HepG2 (cell line): ENCODE measurements at regions not wholly inside any gene's neighbourhood (a gene's known extent, or its start where the extent isn't known, plus 50 kb on each side); places are given as distances from the start of the nearest gene placed in this dataset.
A peak's percentile ranks its signal among the peaks of the same experiment; 100 is the strongest.

Experiments used
- ATAC-seq: fragments of 200-7000 bp; cut with Tn5 transposase; 3 replicates; pipeline ENCODE4 v1.9.1; 2020; ENCODE audit warnings: mild to moderate bottlenecking, moderate library complexity
- BruUV-seq: library from RNA; stranded (reverse); fragments of 400-500 nt; replicated peaks from 2 replicates; lab custom pipeline; 2021; lab: Mats Ljungman, UMichigan
- CTCF ChIA-PET: fragments of 300-600 bp; formaldehyde crosslinking; extraction: SDS; loops from one replicate; lab custom pipeline; 2021; ENCODE audit warnings: low total read pairs, inconsistent platforms, low intra/inter-chr PET ratio; lab: Yijun Ruan, JAX
- POLR2A ChIA-PET: fragments of 350-600 bp; sonication (Branson Sonifier 250); formaldehyde crosslinking; loops from one replicate; lab custom pipeline; 2020; ENCODE audit warnings: antibody characterized with exemption, inconsistent platforms; lab: Yijun Ruan, JAX
- DNase-seq: peaks from one replicate; pipeline ENCODE4 v3.0.0-alpha.2; 2015; ENCODE audit warnings: low spot score
- FAIRE-seq: peaks from 3 replicates; lab custom pipeline; 2011; peaks lifted over from hg19 to GRCh38; lab: Jason Lieb, UNC
- H2AFZ ChIP-seq: one replicate; pipeline ENCODE4 v1.6.1; 2011; ENCODE audit warnings: low read length, inconsistent platforms
- H3K27ac ChIP-seq: fragments of 300-600 bp; 3 replicates; pipeline ENCODE4 v1.8.0; 2011; ENCODE audit warnings: mixed run types, mild to moderate bottlenecking, mixed read lengths, low read length, inconsistent platforms; ENCODE audit not compliant: insufficient read depth; ENCODE audit errors: extremely low read length
- H3K27me3 ChIP-seq, 2 experiments: fragments of 200-600 bp in 1 of 2; 2 replicates in 1 of 2; 3 replicates in 1 of 2; pipeline versions ENCODE4 v1.6.0 to v1.8.0; 2011; ENCODE audit warnings: low read length in 2 of 2, mild to moderate bottlenecking in 2 of 2, moderate library complexity in 2 of 2, inconsistent platforms in 1 of 2; ENCODE audit not compliant: insufficient read depth in 2 of 2, control insufficient read depth in 1 of 2
- H3K36me3 ChIP-seq, 2 experiments: fragments of 200-600 bp in 1 of 2; replicated peaks in 1 of 2; 2 replicates in 1 of 2; 3 replicates in 1 of 2; pipeline versions ENCODE4 v1.5.1 to v1.8.0; 2011; ENCODE audit warnings: low read length in 2 of 2, inconsistent platforms in 1 of 2; ENCODE audit not compliant: insufficient read depth in 2 of 2, control insufficient read depth in 1 of 2
- H3K4me1 ChIP-seq: 2 replicates; pipeline ENCODE4 v1.5.1; 2012; ENCODE audit warnings: low read length, inconsistent platforms; ENCODE audit not compliant: insufficient read depth
- H3K4me2 ChIP-seq: 2 replicates; pipeline ENCODE4 v1.6.0; 2011; ENCODE audit warnings: low read depth, low read length, inconsistent platforms
- H3K4me3 ChIP-seq, 3 experiments: fragments of 200-600 bp in 1 of 3; sonication (generic), shearing (Covaris generic) in 1 of 3; replicated peaks in 1 of 3; 2 replicates each; pipeline ENCODE4 v1.5.1; 2011 to 2016; ENCODE audit warnings: low read length in 3 of 3, inconsistent platforms in 2 of 3, low read depth in 2 of 3, mild to moderate bottlenecking in 2 of 3, control low read depth in 1 of 3, mixed read lengths in 1 of 3; ENCODE audit not compliant: insufficient read depth in 1 of 3
- H3K79me2 ChIP-seq: one replicate; pipeline ENCODE4 v1.6.1; 2011; ENCODE audit warnings: low read length, inconsistent platforms; ENCODE audit not compliant: insufficient read depth
- H3K9ac ChIP-seq: 2 replicates; pipeline ENCODE4 v1.6.0; 2011; ENCODE audit warnings: mild to moderate bottlenecking, low read depth, low read length, inconsistent platforms; ENCODE audit not compliant: insufficient read depth
- H3K9me3 ChIP-seq: 2 replicates; pipeline ENCODE4 v1.5.1; 2012; ENCODE audit warnings: mild to moderate bottlenecking, low read length
- H4K20me1 ChIP-seq: 2 replicates; pipeline ENCODE4 v1.6.0; 2011; ENCODE audit warnings: inconsistent platforms, mild to moderate bottlenecking, low read length, moderate library complexity; ENCODE audit not compliant: insufficient read depth
- KAT2B ChIP-seq: fragments of 150-350 bp; IDR thresholded peaks from 2 replicates; pipeline ENCODE4 v1.6.1; 2014; ENCODE audit warnings: low read depth, low read length, borderline replicate concordance
- MED13 ChIP-seq: sonication (generic); formaldehyde crosslinking; IDR thresholded peaks from 2 replicates; pipeline ENCODE4 v1.5.0; 2020; ENCODE audit warnings: missing genetic modification reagents
- NFE2L1 ChIP-seq: sonication (generic); formaldehyde crosslinking; IDR thresholded peaks from 2 replicates; pipeline ENCODE4 v1.4.0; 2020; ENCODE audit warnings: missing genetic modification reagents, mild to moderate bottlenecking, borderline replicate concordance
- NR2C2 ChIP-seq: sonication (generic); formaldehyde crosslinking; IDR thresholded peaks from 2 replicates; pipeline ENCODE4 v1.4.0; 2020; ENCODE audit warnings: missing genetic modification reagents, mild to moderate bottlenecking, moderate library complexity, borderline replicate concordance
- PAF1 ChIP-seq: IDR thresholded peaks from 2 replicates; pipeline ENCODE4 v1.6.1; 2016; ENCODE audit warnings: missing genetic modification reagents, missing compliant biosample characterization
- SCMH1 ChIP-seq: sonication (generic); formaldehyde crosslinking; IDR thresholded peaks from 2 replicates; pipeline ENCODE4 v1.9.0; 2021; ENCODE audit warnings: missing genetic modification reagents, mild to moderate bottlenecking, borderline replicate concordance
- TMF1 ChIP-seq: sonication (generic); formaldehyde crosslinking; IDR thresholded peaks from 2 replicates; pipeline ENCODE4 v1.8.1; 2022; ENCODE audit warnings: low read depth, missing genetic modification reagents
- ZNF10 ChIP-seq: sonication (generic); formaldehyde crosslinking; IDR thresholded peaks from 2 replicates; pipeline ENCODE4 v1.4.0; 2020; ENCODE audit warnings: mild to moderate bottlenecking, low read depth, missing genetic modification reagents, borderline replicate concordance
- ZNF207 ChIP-seq: fragments of 450-650 bp; IDR thresholded peaks from 2 replicates; pipeline ENCODE4 v1.6.1; 2016; ENCODE audit warnings: antibody characterized with exemption, borderline replicate concordance
- ZNF33A ChIP-seq: sonication (generic); formaldehyde crosslinking; IDR thresholded peaks from 2 replicates; pipeline ENCODE4 v1.5.1; 2020; ENCODE audit warnings: missing genetic modification reagents, mild to moderate bottlenecking, moderate library complexity, borderline replicate concordance
- ZNF780A ChIP-seq: sonication (generic); formaldehyde crosslinking; IDR thresholded peaks from 2 replicates; pipeline ENCODE4 v1.8.0; 2022; ENCODE audit warnings: mild to moderate bottlenecking, missing genetic modification reagents, moderate library complexity
- ZNF839 ChIP-seq: sonication (generic); formaldehyde crosslinking; IDR thresholded peaks from 2 replicates; pipeline ENCODE4 v1.4.0; 2020; ENCODE audit warnings: missing genetic modification reagents, mild to moderate bottlenecking, borderline replicate concordance
- WGBS: methylation state at CpG from one replicate; pipeline ENCODE4 v1.1.6; 2017; ENCODE audit warnings: low lambda C conversion rate; 5-methylcytosine and 5-hydroxymethylcytosine counted together
- in situ Hi-C: cut with HindIII; loops from 2 replicates; pipeline ENCODE4 v1.10.0; 2017; ENCODE audit warnings: low pct_unique_long_range_greater_than_20kb; ENCODE audit not compliant: extremely low pct_ligation_motif_present
- intact Hi-C: fragments of 100-400 bp; cut with micrococcal nuclease; formaldehyde crosslinking; loops from one replicate; pipeline ENCODE4 v1.10.0; 2022; ENCODE audit not compliant: unreplicated experiment
- TF ChIP-seq, protein P1 (sequence below): sonication (generic); formaldehyde crosslinking; IDR thresholded peaks from 2 replicates; pipeline ENCODE4 v1.5.0; 2020; ENCODE audit warnings: missing genetic modification reagents

DNA sequence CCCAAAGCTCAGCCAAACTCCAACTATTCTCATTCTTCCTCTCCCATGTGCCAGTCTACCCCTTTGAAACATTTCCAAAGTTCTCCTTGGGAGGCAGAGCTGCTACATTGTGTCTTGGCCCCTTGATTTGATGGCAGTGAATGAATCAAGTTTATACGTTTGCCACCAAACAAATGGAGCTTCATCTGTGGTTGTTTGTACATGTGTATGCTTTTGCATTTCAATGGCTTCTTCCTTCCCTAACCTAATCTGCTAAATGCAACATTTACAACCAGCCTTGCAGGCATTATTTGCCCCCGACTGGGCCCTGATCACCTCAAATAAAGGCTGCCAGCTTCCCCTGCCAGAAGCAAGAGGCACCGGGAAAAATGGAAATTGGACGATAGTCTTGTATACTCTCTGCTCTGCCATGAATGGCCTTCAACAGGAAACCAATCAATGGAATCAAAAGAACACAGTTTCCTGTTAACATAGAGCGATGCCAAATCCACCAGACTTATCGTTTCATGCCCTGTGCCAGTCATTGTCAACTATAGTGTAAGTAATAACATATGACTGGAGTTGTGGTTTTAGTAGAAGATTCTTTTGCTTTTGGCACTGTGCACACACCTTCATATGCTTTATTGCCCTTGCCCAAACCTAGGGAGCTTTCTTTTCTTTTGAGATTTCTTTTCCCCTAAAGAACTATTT lies 97.8 kb downstream of the TMEM30B start (continued):
- TF ChIP-seq ZNF10 (CRISPR knock-in tag) (no peak), PAF1 (CRISPR knock-in tag) (no peak), MED13 (no peak), SCMH1 (no peak)

DNA sequence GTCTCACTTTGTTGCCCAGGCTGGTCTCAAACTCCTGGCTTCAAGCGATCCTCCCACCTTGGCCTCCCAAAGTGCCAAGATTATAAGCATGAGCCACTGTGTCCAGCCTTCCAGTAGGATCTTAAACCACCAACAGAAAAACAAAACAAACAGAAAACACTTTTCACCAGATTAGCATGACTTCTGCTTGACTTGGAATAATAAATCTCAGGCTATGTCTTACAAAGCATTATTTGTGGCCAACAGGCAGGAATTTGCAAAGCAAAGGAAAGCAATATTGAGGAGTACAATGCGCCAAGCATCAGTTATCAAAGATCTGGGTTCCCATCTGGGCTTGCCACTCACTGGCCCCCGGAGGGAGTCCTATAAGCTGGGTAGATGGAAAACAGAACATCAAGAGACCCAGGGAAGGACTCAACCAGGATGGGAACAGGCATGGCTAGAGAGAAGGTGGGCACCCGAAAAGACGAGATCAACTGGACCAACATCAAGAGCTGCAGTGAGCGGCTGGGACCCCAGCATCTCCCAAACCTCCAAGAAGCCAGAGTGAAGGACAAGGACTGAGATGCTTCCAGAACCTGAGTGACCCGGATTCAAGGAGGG lies 101.2 kb downstream of the TMEM30B start:
- in situ Hi-C loops = loop anchor here (25.0 kb wide), 1 partner anchor 143 kb away; no protein-coding TSS in a partner anchor
- BruUV-seq = no TSS peak
- no peak overlapping the region for H3K9ac ChIP-seq

More for the DNA sequence above, 101.2 kb downstream of the TMEM30B start:
- no peak overlapping the region for H3K4me3 ChIP-seq
- intact Hi-C loops = loop anchor here (10.0 kb wide), 1 partner anchor 455 kb away; the partner anchor contains the start of gene SIX4
- no peak for FAIRE-seq
- H3K4me1 ChIP-seq = peaks cover 31% of the 10 kb centered on the region
- no peaks in the 10 kb centered on the region for H3K36me3 ChIP-seq
- ATAC-seq = no peak
- DNase-seq = no peak
- no peaks in the 10 kb centered on the region for H3K27me3 ChIP-seq
- ChIA-PET POLR2A (no interaction called here), CTCF (no interaction called here)
- peak overlapping the region; percentile 86 for H3K4me2 ChIP-seq
- H2AFZ ChIP-seq = no peak overlapping the region
- H4K20me1 ChIP-seq = no peaks in the 10 kb centered on the region
- TF ChIP-seq ZNF780A (CRISPR knock-in tag) (no peak), NR2C2 (no peak), ZNF33A (CRISPR knock-in tag) (no peak), ZNF839 (no peak), TMF1 (CRISPR knock-in tag) (no peak), NFE2L1 (CRISPR knock-in tag) (no peak), ZNF207 (no peak), KAT2B (no peak)
- TF ChIP-seq, protein P1, sequence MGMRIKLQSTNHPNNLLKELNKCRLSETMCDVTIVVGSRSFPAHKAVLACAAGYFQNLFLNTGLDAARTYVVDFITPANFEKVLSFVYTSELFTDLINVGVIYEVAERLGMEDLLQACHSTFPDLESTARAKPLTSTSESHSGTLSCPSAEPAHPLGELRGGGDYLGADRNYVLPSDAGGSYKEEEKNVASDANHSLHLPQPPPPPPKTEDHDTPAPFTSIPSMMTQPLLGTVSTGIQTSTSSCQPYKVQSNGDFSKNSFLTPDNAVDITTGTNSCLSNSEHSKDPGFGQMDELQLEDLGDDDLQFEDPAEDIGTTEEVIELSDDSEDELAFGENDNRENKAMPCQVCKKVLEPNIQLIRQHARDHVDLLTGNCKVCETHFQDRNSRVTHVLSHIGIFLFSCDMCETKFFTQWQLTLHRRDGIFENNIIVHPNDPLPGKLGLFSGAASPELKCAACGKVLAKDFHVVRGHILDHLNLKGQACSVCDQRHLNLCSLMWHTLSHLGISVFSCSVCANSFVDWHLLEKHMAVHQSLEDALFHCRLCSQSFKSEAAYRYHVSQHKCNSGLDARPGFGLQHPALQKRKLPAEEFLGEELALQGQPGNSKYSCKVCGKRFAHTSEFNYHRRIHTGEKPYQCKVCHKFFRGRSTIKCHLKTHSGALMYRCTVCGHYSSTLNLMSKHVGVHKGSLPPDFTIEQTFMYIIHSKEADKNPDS (CRISPR knock-in tag) = no peak
- WGBS = 91% methylated on average over 7 of the region's 7 CpGs
- H3K9me3 ChIP-seq = no peaks in the 10 kb centered on the region
- peak overlapping the region; percentile 59 for H3K27ac ChIP-seq
- no peaks in the 10 kb centered on the region for H3K79me2 ChIP-seq
